Natural killer cell (primary cell): ENCODE measurements at regions not wholly inside any gene's neighbourhood (a gene's known extent, or its start where the extent isn't known, plus 50 kb on each side); places are given as distances from the start of the nearest gene placed in this dataset.

ENCODE experiments used
- ATAC-seq, 3 donors: fragments of 150-1000 bp in 2 of 3; fragments of 200-7000 bp in 1 of 3; cut with Tn5 transposase; 1 replicate in 1 of 3; 2 replicates in 2 of 3; pipeline ENCODE4 v1.10.0; 2021; ENCODE audit warnings: mild to moderate bottlenecking in 2 of 3, moderate library complexity in 2 of 3
- DNase-seq, 2 donors: peaks; one replicate each; pipeline versions ENCODE4 v3.0.0 to v3.0.0-alpha.2; 2013 to 2021; ENCODE audit warnings: mixed read lengths in 1 of 2
- H3K27ac ChIP-seq: one replicate; pipeline ENCODE4 v1.5.1; 2013; ENCODE audit warnings: mild to moderate bottlenecking, low read length
- H3K27me3 ChIP-seq: one replicate; pipeline ENCODE4 v1.6.1; 2013; ENCODE audit warnings: low read length; ENCODE audit not compliant: control insufficient read depth, insufficient read depth
- H3K36me3 ChIP-seq: one replicate; pipeline ENCODE4 v1.6.1; 2013; ENCODE audit warnings: low read length; ENCODE audit not compliant: control insufficient read depth, insufficient read depth
- H3K4me1 ChIP-seq: one replicate; pipeline ENCODE4 v1.6.1; 2013; ENCODE audit warnings: low read length; ENCODE audit not compliant: control insufficient read depth, insufficient read depth
- H3K4me3 ChIP-seq: one replicate; pipeline ENCODE4 v1.5.1; 2013; ENCODE audit warnings: low read length
- H3K9me3 ChIP-seq: one replicate; pipeline ENCODE4 v1.6.1; 2013; ENCODE audit warnings: low read length; ENCODE audit not compliant: control insufficient read depth, insufficient read depth
- H3K27ac Mint-ChIP-seq, 2 donors: one replicate each; pipeline ENCODE4 v1.8.0; 2022; ENCODE audit warnings: mild to moderate bottlenecking in 2 of 2, mixed read lengths in 2 of 2, moderate library complexity in 1 of 2
- H3K27me3 Mint-ChIP-seq, 2 donors: one replicate each; pipeline ENCODE4 v1.8.0; 2022; ENCODE audit warnings: low read depth in 2 of 2, mixed read lengths in 2 of 2
- H3K36me3 Mint-ChIP-seq: one replicate; pipeline ENCODE4 v1.8.0; 2022; ENCODE audit warnings: mixed read lengths
- H3K4me1 Mint-ChIP-seq, 2 donors: one replicate each; pipeline ENCODE4 v1.8.0; 2022; ENCODE audit warnings: mixed read lengths in 2 of 2
- H3K4me3 Mint-ChIP-seq: one replicate; pipeline ENCODE4 v1.8.0; 2022; ENCODE audit warnings: mild to moderate bottlenecking, moderate library complexity, mixed read lengths
- H3K9me3 Mint-ChIP-seq, 2 donors: one replicate each; pipeline ENCODE4 v1.8.0; 2022; ENCODE audit warnings: mixed read lengths in 2 of 2
- CTCF ChIP-seq: fragments of 200-600 bp; IDR thresholded peaks from one replicate; pipeline ENCODE4 v1.8.0; 2022; ENCODE audit warnings: antibody characterized with exemption
- WGBS: methylation state at CpG from one replicate; pipeline ENCODE4 v1.1.7; 2013; ENCODE audit warnings: missing lambda C conversion rate; ENCODE audit not compliant: insufficient coverage; 5-methylcytosine and 5-hydroxymethylcytosine counted together
- intact Hi-C: fragments of 100-400 bp; cut with micrococcal nuclease; formaldehyde crosslinking; loops from one replicate; pipeline ENCODE4 v1.14.2; 2022

GRCh38 chr22:27676545-27677213 is 124.9 kb downstream of the MN1 start:
- Mint-ChIP-seq H3K27ac (no peak overlapping the region), H3K9me3 (no peaks in the 10 kb centered on the region), H3K27me3 (peaks cover 3 to 7% of the 10 kb centered on the region in 2 donors), H3K4me3 (no peak overlapping the region), H3K36me3 (no peaks in the 10 kb centered on the region), H3K4me1 (no peaks in the 10 kb centered on the region)
- no peak for DNase-seq
- 92% methylated on average over 3 of the region's 4 CpGs for WGBS
- intact Hi-C loops: no loop called here
- Histone ChIP-seq H3K9me3 (no peaks in the 10 kb centered on the region), H3K4me1 (no peaks in the 10 kb centered on the region), H3K27ac (no peak overlapping the region), H3K36me3 (no peaks in the 10 kb centered on the region), H3K27me3 (no peaks in the 10 kb centered on the region), H3K4me3 (no peak overlapping the region)
- no peak for ATAC-seq
- TF ChIP-seq CTCF: no peak

- DNase-seq: no peak
- H3K4me3 Mint-ChIP-seq: no peak overlapping the region
- intact Hi-C loops: no loop called here
- H3K4me3 ChIP-seq: no peak overlapping the region
- WGBS: 86% methylated on average over 27 of the region's 27 CpGs
- H3K27ac Mint-ChIP-seq: no peak overlapping the region
- ATAC-seq: no peak
- no peaks in the 10 kb centered on the region for H3K9me3 ChIP-seq
- TF ChIP-seq CTCF: no peak
- H3K4me1 ChIP-seq: no peaks in the 10 kb centered on the region
- H3K9me3 Mint-ChIP-seq: no peaks in the 10 kb centered on the region
- no peak overlapping the region for H3K27ac ChIP-seq
- no peaks in the 10 kb centered on the region for H3K27me3 ChIP-seq
- peaks cover 3 to 7% of the 10 kb centered on the region in 2 donors for H3K27me3 Mint-ChIP-seq
- no peaks in the 10 kb centered on the region for H3K36me3 ChIP-seq
- H3K4me1 Mint-ChIP-seq: no peaks in the 10 kb centered on the region
- no peaks in the 10 kb centered on the region for H3K36me3 Mint-ChIP-seq
Measured at GRCh38 chr22:27677905-27678458, 123.6 kb downstream of the MN1 start.

GRCh38 chr22:27679176-27679575 is 122.4 kb downstream of the MN1 start:
- Mint-ChIP-seq H3K27me3 (peaks cover 3 to 7% of the 10 kb centered on the region in 2 donors), H3K27ac (no peak overlapping the region), H3K36me3 (no peaks in the 10 kb centered on the region), H3K9me3 (no peaks in the 10 kb centered on the region), H3K4me1 (no peaks in the 10 kb centered on the region), H3K4me3 (no peak overlapping the region)
- ATAC-seq (no peak), DNase-seq (no peak)
- WGBS: 76% methylated on average over 5 of the region's 5 CpGs
- no peak overlapping the region for H3K4me3 ChIP-seq
- H3K36me3 ChIP-seq: no peaks in the 10 kb centered on the region
- no peak for TF ChIP-seq CTCF
- intact Hi-C loops: no loop called here
- no peak overlapping the region for H3K27ac ChIP-seq
- no peaks in the 10 kb centered on the region for H3K27me3 ChIP-seq
- H3K9me3 ChIP-seq: no peaks in the 10 kb centered on the region
- H3K4me1 ChIP-seq: no peaks in the 10 kb centered on the region
